AG09309 (cell line): ENCODE measurements at regions not wholly inside any gene's neighbourhood (a gene's known extent, or its start where the extent isn't known, plus 50 kb on each side); places are given as distances from the start of the nearest gene placed in this dataset.

Experiments
- DNase-seq: peaks from one replicate; pipeline ENCODE4 v3.0.0-alpha.2; 2010; ENCODE audit warnings: low read depth
- H3K4me3 ChIP-seq: 2 replicates; pipeline ENCODE4 v1.5.1; 2011; ENCODE audit warnings: mild to moderate bottlenecking, low read depth, low read length, moderate library complexity; ENCODE audit not compliant: control insufficient read depth
- TF ChIP-seq, protein P1 (sequence below): IDR thresholded peaks from 2 replicates; pipeline ENCODE4 v1.5.1; 2011; ENCODE audit warnings: mild to moderate bottlenecking, low read depth, low read length, inconsistent platforms; ENCODE audit not compliant: insufficient read depth, control insufficient read depth; ENCODE audit errors: missing control alignments

DNA sequence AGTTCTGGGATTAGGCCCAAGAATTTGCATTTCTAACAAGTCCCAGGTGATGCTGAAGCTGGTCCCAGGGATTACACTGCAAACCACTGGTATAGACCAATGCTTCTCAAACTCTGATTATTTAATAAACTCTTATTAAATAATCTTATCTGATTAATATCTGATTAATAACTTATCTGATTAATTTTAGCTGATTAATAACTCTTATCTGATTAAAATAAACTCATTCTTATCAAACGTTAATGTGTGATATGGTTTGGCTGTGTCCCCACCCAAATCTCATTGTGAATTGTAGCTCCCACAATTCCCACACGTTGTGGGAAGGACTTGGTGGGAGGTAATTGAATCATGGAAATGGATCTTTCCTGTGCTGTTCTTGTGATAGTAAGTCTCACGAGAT, 78.6 kb upstream of the TANC2 start:
- TF ChIP-seq, protein P1, sequence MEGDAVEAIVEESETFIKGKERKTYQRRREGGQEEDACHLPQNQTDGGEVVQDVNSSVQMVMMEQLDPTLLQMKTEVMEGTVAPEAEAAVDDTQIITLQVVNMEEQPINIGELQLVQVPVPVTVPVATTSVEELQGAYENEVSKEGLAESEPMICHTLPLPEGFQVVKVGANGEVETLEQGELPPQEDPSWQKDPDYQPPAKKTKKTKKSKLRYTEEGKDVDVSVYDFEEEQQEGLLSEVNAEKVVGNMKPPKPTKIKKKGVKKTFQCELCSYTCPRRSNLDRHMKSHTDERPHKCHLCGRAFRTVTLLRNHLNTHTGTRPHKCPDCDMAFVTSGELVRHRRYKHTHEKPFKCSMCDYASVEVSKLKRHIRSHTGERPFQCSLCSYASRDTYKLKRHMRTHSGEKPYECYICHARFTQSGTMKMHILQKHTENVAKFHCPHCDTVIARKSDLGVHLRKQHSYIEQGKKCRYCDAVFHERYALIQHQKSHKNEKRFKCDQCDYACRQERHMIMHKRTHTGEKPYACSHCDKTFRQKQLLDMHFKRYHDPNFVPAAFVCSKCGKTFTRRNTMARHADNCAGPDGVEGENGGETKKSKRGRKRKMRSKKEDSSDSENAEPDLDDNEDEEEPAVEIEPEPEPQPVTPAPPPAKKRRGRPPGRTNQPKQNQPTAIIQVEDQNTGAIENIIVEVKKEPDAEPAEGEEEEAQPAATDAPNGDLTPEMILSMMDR, result no peak
- no peak for DNase-seq
- H3K4me3 ChIP-seq, result no peak overlapping the region

GRCh38 chr17:62884781-62885180, 76.7 kb upstream of the MARCHF10 start:
- TF ChIP-seq, protein P1, result no peak

GRCh38 chr17:62882878-62883277, 74.8 kb upstream of the MARCHF10 start:
- H3K4me3 ChIP-seq, result no peak overlapping the region
- TF ChIP-seq, protein P1, result no peak
- peak; percentile 49 for DNase-seq

More at GRCh38 chr17:62884781-62885180, 76.7 kb upstream of the MARCHF10 start:
- no peak for DNase-seq
- no peak overlapping the region for H3K4me3 ChIP-seq

DNA sequence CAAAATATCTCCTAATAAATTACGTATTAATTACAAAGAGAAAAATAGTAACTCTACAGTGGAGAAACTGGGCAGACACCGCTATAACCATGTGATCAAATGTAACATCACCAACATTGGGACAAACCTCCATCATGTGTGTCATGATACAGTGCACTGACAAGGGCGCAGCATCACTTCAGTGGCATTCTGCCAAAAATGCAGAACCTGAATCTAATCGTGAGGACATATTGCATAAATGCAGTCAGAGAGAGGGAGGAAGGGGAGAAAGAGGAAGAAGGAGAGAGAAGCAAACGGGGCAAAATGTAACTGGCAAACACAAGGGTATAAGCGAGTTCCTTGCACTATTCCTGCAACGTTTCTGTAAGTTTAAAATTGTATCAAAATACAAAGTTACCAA, 74.2 kb upstream of the MARCHF10 start:
- no peak for DNase-seq
- H3K4me3 ChIP-seq, result no peak overlapping the region
- TF ChIP-seq, protein P1, result no peak

GRCh38 chr17:62880120-62880519, 72.0 kb upstream of the MARCHF10 start:
- H3K4me3 ChIP-seq, result no peak overlapping the region
- no peak for DNase-seq
- TF ChIP-seq, protein P1, result no peak

DNA sequence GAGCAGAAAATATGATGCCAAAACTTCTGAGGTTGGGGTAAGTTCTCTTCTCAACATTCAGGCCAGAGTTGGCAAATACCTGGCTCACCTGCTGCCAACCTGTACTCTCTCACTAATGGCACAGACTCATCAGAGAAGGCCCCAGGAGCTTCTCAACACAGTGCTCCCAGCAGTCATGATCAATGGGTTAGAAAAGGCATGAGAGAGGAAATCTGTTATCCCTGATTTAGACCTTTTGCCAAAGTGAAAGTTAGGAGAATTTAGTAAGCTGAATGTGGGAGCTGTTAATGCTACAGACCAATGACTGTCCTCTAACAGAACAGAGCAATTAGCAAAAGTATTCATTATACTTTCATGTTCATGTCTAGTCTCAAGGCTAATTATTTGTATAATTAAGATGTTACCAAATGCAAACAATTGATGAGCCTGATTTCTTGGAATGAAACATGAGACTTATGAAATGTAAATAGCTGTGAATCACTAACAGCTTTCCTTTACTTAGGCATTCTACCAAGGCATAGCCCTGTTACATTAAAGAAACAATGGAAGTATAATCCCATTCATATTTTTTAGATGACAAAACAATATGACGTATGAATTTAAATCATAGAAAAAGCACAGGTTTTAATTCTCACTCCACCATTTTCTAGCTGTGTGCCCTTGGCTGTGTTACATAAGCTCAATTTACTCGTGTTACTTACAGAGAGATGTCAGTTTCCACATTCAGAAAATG, 68.7 kb upstream of the MARCHF10 start:
- H3K4me3 ChIP-seq, result no peak overlapping the region
- no peak for DNase-seq
- TF ChIP-seq, protein P1, result no peak
